HG03565 (cell line): ENCODE measurements at regions not wholly inside any gene's neighbourhood (a gene's known extent, or its start where the extent isn't known, plus 50 kb on each side); places are given as distances from the start of the nearest gene placed in this dataset.
A peak's percentile ranks its signal among the peaks of the same experiment; 100 is the strongest.
"Not testable (repeated sequence)": the region's sequence is repeated elsewhere in the genome, so short reads cannot be mapped to it uniquely, and the experiment has no call there.

Experiments
- ATAC-seq: cut with Tn5 transposase; IDR thresholded peaks from one replicate; pipeline ENCODE4 v1.9.1; 2021; ENCODE audit warnings: mild to moderate bottlenecking, moderate library complexity; ENCODE audit not compliant: unreplicated experiment

DNA sequence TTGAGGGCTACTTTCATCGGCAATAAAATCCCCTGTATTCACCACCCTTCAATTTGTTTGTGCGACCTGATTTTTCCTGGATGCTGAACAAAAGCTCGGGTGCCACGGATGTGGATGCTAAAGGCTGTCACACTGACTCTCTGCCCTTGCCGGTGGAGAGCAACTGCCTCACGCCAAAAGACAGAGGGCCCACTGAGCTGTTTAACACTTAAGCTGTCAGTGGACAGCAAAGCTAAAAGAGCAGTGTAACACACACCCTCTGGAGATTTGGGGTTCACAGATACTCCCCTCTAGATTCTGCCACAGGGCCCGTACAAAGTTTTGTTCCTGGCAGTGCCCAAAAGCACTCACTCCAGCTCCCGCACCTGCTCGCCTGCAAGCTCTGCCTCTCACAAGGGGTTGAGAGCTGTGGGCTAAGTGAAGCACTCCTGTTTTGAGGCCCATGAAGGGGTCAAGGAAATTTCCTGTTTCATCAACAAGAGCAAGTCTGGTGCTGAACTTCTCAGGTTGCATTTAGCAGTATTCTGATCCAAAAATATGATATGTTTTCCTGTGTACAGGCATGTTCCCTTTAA is 1571.9 kb downstream of the ADGRL3 start:
- no peak for ATAC-seq

GRCh38 chr4:62740296-62740695 is 1540.2 kb downstream of the ADGRL3 start:
- ATAC-seq: no peak

DNA sequence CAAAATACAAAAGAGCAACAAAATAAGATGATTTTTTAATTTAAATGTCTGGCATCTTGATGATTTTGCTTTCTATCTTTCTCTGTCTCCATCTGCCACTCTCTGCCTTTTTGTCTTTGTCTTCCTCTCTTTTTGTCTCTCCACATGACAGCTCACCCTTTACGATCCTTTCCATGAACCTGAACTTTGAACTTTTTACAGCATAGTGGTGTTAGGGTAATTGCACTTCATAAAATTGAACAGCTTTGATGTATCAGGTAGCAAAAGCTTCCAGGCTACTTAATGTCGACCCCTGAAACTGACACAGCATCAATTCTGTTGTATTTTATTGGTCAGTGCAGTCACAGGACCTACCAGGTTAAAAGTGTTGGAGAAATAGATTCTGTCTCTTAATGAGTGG is 1517.0 kb downstream of the ADGRL3 start:
- ATAC-seq: no peak

DNA sequence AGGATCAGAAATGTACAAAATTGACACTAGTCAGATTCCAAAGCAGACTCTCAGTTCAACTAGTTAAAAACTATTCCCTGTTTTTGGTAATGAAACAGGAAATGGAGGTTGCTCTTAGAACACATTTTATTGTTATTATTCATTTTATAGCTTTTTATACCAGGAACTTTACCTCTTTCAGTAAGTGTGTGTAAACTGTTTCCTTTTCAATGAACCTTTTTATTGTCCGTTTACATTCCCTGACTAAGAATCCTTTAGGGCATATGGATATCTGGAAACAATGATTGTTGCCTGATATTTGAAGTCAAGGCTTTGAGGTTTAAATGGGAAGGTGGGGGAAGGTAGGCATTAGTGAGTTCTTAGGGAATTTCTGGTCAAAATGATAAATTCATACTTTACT is 1511.4 kb downstream of the ADGRL3 start:
- no peak for ATAC-seq

DNA sequence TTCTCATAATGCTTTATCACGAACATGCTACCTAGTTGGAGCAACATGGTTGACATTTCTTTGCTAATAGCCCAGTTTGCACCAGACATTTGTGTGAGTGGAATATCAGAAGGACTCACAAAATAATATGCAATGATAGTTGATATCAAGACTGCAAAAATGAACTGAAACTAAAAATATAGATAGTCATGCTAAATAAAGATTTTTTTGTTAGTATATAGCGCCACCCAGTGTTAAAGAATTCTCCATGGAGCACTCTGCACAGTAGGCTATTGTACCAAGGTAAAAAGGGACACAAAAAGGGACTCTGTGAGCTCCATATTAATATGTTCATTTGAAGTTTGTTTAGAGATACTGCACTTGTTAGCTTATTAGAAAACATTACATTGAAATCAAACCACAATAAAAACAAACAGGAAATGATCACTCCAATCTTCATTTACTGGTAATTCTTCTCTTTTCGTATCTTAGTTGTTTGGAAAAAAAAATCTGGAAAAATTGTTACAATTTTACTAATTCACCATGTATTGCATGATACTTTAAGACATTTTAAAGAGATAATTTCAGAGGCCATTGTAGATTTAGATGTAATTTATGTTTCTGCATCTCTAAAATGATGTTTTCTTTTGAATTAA is 1509.6 kb downstream of the ADGRL3 start:
- ATAC-seq: peak; percentile 61

DNA sequence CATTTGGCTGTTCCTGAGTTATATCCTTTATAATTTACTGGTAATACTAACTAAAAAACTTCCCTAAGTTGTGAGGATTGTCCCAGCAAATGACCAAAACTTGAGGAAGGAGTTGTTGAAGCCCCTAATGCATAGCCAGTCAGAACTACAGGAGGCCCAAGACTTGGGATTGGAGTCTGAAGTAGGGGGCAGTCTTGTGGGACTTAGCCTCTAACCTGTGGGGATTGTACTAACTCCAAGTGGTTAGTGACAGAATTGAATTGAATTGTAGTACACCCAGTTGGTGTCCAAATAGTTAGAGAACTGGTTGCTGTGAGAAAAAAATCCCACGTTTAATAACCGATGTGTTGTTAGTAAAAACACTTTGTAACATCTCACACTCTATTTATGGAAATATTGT is 1506.3 kb downstream of the ADGRL3 start:
- no peak for ATAC-seq

DNA sequence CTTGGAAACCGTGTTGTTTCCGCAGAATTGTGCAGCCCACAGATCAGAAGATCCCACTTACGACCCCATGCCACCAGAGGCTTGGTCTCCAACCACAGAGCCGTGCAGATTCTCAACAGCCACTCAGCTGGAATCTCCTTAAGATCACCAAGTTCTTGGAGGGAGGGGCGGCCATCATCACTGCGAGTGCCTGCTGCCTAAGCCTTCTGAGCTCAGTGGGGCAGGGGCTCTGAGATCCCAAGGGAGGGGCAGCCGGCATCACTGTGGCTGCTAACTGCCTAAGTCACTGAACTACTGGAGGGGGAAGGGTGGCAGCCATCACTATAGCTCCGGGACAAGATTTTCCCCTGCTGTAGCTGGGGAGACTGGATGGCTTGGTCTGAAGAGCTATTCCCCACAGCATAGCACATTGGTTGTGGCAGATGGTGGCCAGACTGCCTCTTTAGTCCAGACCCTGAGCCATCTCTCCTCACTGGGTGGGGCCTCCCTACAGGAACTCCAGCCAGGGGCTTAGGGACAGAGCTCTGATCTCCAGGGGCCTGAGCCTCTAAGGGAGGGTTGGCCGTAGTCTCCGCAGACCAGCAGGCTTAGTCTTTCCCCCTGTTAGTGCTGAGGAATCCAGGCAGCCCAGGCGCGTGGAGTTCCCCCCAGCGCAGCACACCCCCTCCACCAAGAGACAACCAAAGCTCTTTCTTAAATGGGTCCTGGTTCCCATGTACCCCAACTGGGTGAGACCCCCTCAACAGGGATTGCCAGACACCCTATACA is 1483.9 kb downstream of the ADGRL3 start:
- ATAC-seq: no peak

DNA sequence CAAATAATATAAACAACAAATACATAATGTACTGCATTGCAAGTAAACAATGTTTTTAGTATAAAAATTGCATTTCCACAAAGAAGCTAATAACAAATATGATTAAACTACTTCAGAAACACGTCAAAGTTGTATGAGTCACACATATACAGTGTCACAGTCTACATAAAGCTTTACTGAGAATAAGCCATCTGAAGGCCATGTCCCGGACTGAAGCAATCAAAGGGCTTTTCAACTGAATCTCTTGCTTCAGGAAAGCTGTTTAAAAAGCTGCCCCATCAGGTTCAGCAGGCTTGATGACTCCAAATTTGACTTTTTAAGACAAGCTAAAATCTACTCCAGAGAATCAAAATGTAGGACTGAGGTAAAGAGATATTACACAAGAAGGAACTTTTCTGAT is 1476.8 kb downstream of the ADGRL3 start:
- no peak for ATAC-seq

DNA sequence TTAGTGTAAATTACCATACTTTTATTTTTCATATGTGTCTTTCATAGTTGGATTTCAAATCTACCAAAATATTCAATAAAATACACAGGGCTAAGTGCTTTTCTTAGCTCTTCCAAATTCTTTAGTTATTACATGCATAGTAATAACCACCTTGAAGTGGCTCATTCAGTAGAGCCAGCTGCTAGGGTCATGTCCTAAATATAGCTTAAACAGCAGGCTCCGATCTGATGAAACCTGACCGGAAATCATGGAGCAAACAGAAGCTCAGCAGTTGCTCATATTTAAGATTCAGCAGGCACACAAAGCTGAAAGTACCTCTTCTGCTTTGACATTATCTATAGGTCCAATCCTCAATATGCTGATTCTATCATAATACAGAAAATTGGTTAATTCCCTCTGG is 1470.4 kb downstream of the ADGRL3 start:
- ATAC-seq: no peak

DNA sequence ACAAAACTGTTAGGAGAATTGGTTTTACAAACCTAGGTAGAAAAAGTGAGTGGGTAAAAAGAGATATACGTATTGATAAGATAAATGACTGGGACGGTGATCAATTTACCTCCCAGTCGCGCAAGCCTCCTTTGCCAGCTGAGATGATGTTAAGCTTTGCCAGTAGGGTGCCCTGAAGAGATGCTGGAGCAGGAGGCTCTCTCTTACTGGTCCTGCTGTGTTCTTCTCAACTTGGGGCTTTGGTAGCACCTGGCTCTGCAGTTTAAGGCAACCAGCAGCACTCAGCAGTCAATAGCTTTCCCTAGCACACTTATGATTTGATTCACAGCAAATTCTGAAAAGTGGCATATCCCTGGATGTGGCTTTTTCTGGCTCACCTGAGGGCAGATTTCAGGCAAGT is 1461.7 kb downstream of the ADGRL3 start:
- no peak for ATAC-seq

- no peak for ATAC-seq
These were observed 1455.9 kb downstream of the ADGRL3 start for GRCh38 chr4:62656006-62656405.

GRCh38 chr4:62644372-62644771 is 1444.2 kb downstream of the ADGRL3 start:
- peak; percentile 49 for ATAC-seq

GRCh38 chr4:62640296-62640695 is 1440.2 kb downstream of the ADGRL3 start:
- no peak for ATAC-seq

- ATAC-seq: no peak
These were observed 1427.5 kb downstream of the ADGRL3 start for GRCh38 chr4:62627671-62628070.

DNA sequence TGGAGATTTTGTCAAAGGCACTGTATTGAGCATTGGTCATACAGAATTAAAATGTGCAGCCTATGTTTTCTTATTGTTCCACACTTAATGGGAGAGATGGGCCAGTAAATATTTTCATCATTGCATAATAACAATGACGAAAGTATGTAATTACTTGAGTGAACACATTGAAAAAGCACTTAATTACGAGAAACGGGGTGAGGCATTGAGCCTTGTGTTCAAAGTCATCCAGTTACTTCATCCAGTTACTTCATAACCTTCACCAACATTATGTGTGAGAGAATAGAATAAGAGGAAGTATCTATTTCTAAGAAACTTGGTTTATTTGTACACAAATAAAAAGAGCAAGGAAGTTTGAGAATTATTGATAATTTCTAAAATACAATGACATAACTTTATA is 1427.0 kb downstream of the ADGRL3 start:
- ATAC-seq: no peak

- ATAC-seq: no peak
These were observed 1422.0 kb downstream of the ADGRL3 start for GRCh38 chr4:62622089-62622488.

DNA sequence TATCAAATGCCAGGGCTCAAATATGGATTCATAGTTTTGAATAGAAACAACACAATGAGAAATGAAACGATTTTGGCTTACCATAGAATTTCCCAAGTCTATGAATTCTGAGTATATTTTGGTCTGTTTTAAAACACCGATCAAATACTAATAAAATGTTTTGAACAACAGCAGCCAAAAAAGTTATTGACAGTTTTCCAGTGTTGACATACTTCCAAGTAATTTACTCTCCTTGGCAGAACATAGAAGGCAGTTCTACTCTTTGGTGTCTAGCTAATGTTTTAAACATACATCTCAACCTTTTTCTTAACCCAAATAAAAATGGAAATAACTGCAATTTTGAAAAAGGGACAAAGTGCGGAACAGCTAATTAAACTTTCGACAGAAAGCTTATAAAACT is 1419.8 kb downstream of the ADGRL3 start:
- ATAC-seq: no peak

DNA sequence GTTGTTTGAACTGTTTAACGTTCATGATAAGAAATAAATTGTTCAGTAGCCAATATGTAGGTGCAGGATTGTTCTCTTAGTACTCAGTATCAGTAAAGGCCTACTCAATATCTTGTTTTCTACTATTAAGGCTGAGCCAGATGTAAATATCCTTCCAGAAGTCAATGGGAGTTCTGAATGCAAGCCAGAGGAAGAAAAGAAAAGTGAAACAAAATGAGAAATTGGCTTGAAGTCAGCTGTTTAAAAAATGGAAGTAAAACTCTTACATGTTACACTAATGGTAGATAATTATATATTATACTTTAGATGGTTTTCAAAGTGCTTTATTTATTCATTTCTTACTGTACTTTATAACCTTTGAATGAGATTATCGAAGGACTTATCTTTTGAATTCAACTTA is 1417.9 kb downstream of the ADGRL3 start:
- no peak for ATAC-seq

DNA sequence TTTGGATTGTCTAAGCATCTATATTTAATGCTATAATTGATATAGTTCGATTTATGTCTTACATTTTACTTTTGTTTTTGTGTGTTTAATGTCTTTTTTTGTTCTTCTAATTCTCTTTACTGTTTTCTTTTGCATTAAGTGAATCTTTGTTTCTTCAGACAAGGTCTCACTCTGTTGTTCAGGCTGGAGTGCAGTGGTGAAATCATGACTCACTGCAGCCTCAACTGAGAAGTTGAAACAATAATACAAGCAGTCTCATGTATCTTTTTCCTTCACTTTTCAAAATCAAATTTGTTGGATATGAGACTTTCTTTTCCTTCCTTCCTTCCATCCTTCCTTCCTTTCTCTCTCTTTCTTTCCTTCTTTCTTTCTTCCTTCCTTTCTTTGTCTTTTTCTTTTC is 1401.6 kb downstream of the ADGRL3 start:
- ATAC-seq: no peak

- ATAC-seq: not testable (repeated sequence)
These were observed 1395.1 kb downstream of the ADGRL3 start for GRCh38 chr4:62595265-62595664.

DNA sequence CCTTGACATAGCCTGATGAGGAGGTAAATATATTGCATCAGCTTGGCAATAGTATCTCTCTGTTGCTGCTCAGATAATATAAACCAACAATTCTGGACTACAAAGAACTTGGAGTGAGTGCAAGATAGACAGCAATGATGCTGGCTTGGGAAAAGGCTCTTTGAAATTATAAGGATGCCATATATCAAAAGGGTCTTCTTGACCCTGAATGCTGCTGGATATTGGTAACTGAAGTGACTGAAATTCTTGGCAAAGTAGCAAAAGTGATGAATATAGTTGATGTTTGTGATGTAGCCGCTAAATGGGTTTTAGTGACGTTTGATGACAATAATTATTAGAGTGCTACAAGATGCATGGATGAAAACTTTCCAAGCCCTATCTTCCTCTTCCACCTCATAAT is 1391.6 kb downstream of the ADGRL3 start:
- no peak for ATAC-seq

- no peak for ATAC-seq
These were observed 1388.5 kb downstream of the ADGRL3 start for GRCh38 chr4:62588671-62589070.
